ENCODE measurements at regions not wholly inside any gene's neighbourhood (a gene's known extent, or its start where the extent isn't known, plus 50 kb on each side); places are given as distances from the start of the nearest gene placed in this dataset.

GRCh38 chr10:3270577-3271316 is 98.2 kb upstream of the PITRM1 start:
- WGBS (ENCODE audit: extremely low coverage, insufficient coverage, low lambda C conversion rate), result no CpG with 5 or more reads among the region's 18 CpGs
- Histone ChIP-seq H3K18ac (ENCODE audit: low read length) (no peak overlapping the region), H3K4ac (ENCODE audit: low read depth, low read length) (no peak overlapping the region), H3K4me2 (ENCODE audit: low read length) (no peak overlapping the region), H3K4me3 (ENCODE audit: low read length) (no peak overlapping the region), H3K79me1 (ENCODE audit: low read length) (no peaks in the 10 kb centered on the region), H3K27me3 (ENCODE audit: insufficient read depth, low read length, poor library complexity) (no peaks in the 10 kb centered on the region), H2AK5ac (ENCODE audit: low read length) (no peak overlapping the region), H4K8ac (ENCODE audit: low read depth, low read length) (no peak overlapping the region), H4K5ac (ENCODE audit: low read length) (no peak overlapping the region), H2BK120ac (ENCODE audit: low read depth, low read length) (no peak overlapping the region), H3K36me3 (ENCODE audit: control insufficient read depth, insufficient read depth, low read length) (no peaks in the 10 kb centered on the region), H2BK15ac (replicated peaks; ENCODE audit: low read depth) (no peak overlapping the region), H2BK5ac (ENCODE audit: low read length) (no peak overlapping the region), H3K56ac (ENCODE audit: low read length) (no peak overlapping the region), H3K27ac (ENCODE audit: low read depth, low read length) (no peak overlapping the region), H3K23ac (ENCODE audit: low read length) (no peak overlapping the region), H3K9ac (ENCODE audit: low read length) (no peak overlapping the region), H3K4me1 (ENCODE audit: control insufficient read depth, low read depth, low read length) (peaks cover 7% of the 10 kb centered on the region), H3K79me2 (ENCODE audit: control insufficient read depth, insufficient read depth, low read length) (no peaks in the 10 kb centered on the region)
- no peak for DNase-seq

DNA sequence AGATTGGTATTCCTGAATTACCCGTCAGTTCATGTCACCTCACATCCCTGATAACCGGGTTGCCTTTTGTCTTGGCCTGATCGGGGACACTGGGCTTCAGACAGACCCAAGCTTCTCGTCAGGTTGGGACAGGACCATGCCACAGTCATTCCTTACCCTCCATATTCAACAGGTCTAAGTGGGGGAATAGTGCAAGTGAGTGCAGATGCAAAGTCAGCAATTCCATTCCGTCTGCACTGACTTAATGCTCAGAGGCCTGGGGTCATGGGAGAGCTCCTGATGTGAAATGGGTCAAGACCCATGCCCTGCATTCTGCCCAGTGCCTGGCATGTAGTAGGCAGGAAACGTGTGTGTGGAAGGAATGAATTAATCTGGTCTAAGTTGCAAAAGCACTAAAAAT is 95.4 kb upstream of the PITRM1 start:
- peaks cover 7% of the 10 kb centered on the region for H3K4me1 ChIP-seq (ENCODE audit: control insufficient read depth, low read depth, low read length)
- H3K9ac ChIP-seq (ENCODE audit: low read length), result no peak overlapping the region
- no CpG with 5 or more reads among the region's 6 CpGs for WGBS (ENCODE audit: extremely low coverage, insufficient coverage, low lambda C conversion rate)

GRCh38 chr10:3265088-3265487 is 92.5 kb upstream of the PITRM1 start:
- Histone ChIP-seq H2AK5ac (ENCODE audit: low read length) (no peak overlapping the region), H3K4ac (ENCODE audit: low read depth, low read length) (no peak overlapping the region)

More for the DNA sequence above, 95.4 kb upstream of the PITRM1 start:
- Histone ChIP-seq H3K79me1 (ENCODE audit: low read length) (no peaks in the 10 kb centered on the region), H3K36me3 (ENCODE audit: control insufficient read depth, insufficient read depth, low read length) (no peaks in the 10 kb centered on the region), H2AK5ac (ENCODE audit: low read length) (no peak overlapping the region), H3K4ac (ENCODE audit: low read depth, low read length) (no peak overlapping the region), H3K27ac (ENCODE audit: low read depth, low read length) (no peak overlapping the region), H4K5ac (ENCODE audit: low read length) (no peak overlapping the region), H3K79me2 (ENCODE audit: control insufficient read depth, insufficient read depth, low read length) (no peaks in the 10 kb centered on the region), H3K4me3 (ENCODE audit: low read length) (no peak overlapping the region), H3K23ac (ENCODE audit: low read length) (no peak overlapping the region), H3K18ac (ENCODE audit: low read length) (no peak overlapping the region), H2BK15ac (replicated peaks; ENCODE audit: low read depth) (no peak overlapping the region), H2BK5ac (ENCODE audit: low read length) (no peak overlapping the region), H3K27me3 (ENCODE audit: insufficient read depth, low read length, poor library complexity) (no peaks in the 10 kb centered on the region), H3K4me2 (ENCODE audit: low read length) (no peak overlapping the region), H3K56ac (ENCODE audit: low read length) (no peak overlapping the region), H2BK120ac (ENCODE audit: low read depth, low read length) (no peak overlapping the region), H4K8ac (ENCODE audit: low read depth, low read length) (no peak overlapping the region)
- no peak for DNase-seq

DNA sequence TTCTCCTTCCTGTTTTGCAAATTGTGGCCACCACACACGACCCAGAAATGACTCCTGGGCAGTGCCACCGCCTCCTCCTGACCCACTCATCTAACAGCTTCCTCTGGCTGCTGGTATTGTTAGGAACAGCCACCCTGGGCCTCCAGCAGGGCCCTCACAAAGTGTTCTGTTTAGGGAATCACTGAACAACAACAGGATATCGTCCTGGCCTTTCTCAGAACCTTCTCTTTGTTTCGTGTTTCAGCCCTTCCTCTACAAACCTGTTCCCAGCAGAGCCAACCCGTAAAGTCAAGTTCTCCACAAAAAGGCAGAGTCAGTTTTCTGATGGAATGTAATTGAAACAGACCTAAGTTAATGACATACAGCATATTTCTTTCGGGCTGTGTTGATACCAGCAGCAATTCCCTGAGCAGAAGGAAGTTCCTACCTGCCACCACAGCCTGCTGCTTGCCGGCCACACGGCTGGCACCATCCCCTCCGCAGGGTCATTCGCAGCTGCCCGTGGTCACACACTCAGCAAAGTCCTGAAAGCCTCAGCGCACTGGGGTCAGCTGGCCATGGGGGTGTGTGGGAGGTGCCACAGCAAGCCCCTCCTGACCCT is 91.7 kb upstream of the PITRM1 start:
- no peaks in the 10 kb centered on the region for H3K4me1 ChIP-seq (ENCODE audit: control insufficient read depth, low read depth, low read length)
- H3K4me2 ChIP-seq (ENCODE audit: low read length), result no peak overlapping the region
- H3K4ac ChIP-seq (ENCODE audit: low read depth, low read length), result no peak overlapping the region
- no peak overlapping the region for H2BK15ac ChIP-seq (replicated peaks; ENCODE audit: low read depth)
- no peak overlapping the region for H3K23ac ChIP-seq (ENCODE audit: low read length)
- no peaks in the 10 kb centered on the region for H3K79me2 ChIP-seq (ENCODE audit: control insufficient read depth, insufficient read depth, low read length)
- H3K79me1 ChIP-seq (ENCODE audit: low read length), result no peaks in the 10 kb centered on the region
- H3K27ac ChIP-seq (ENCODE audit: low read depth, low read length), result no peak overlapping the region
- no peak overlapping the region for H3K9ac ChIP-seq (ENCODE audit: low read length)
- H3K36me3 ChIP-seq (ENCODE audit: control insufficient read depth, insufficient read depth, low read length), result no peaks in the 10 kb centered on the region
- no CpG with 5 or more reads among the region's 12 CpGs for WGBS (ENCODE audit: extremely low coverage, insufficient coverage, low lambda C conversion rate)
- H3K4me3 ChIP-seq (ENCODE audit: low read length), result no peak overlapping the region
- H2AK5ac ChIP-seq (ENCODE audit: low read length), result no peak overlapping the region
- H2BK5ac ChIP-seq (ENCODE audit: low read length), result no peak overlapping the region
- H3K56ac ChIP-seq (ENCODE audit: low read length), result peak overlapping the region; percentile 68
- H4K5ac ChIP-seq (ENCODE audit: low read length), result no peak overlapping the region
- no peak for DNase-seq
- H4K8ac ChIP-seq (ENCODE audit: low read depth, low read length), result no peak overlapping the region
- no peak overlapping the region for H3K18ac ChIP-seq (ENCODE audit: low read length)
- no peaks in the 10 kb centered on the region for H3K27me3 ChIP-seq (ENCODE audit: insufficient read depth, low read length, poor library complexity)
- H2BK120ac ChIP-seq (ENCODE audit: low read depth, low read length), result no peak overlapping the region

More at GRCh38 chr10:3265088-3265487, 92.5 kb upstream of the PITRM1 start:
- Histone ChIP-seq H4K5ac (ENCODE audit: low read length) (no peak overlapping the region), H2BK5ac (ENCODE audit: low read length) (no peak overlapping the region), H3K36me3 (ENCODE audit: control insufficient read depth, insufficient read depth, low read length) (no peaks in the 10 kb centered on the region), H3K4me1 (ENCODE audit: control insufficient read depth, low read depth, low read length) (no peaks in the 10 kb centered on the region), H3K9ac (ENCODE audit: low read length) (no peak overlapping the region), H2BK120ac (ENCODE audit: low read depth, low read length) (no peak overlapping the region), H3K4me2 (ENCODE audit: low read length) (no peak overlapping the region), H3K27me3 (ENCODE audit: insufficient read depth, low read length, poor library complexity) (no peaks in the 10 kb centered on the region), H3K27ac (ENCODE audit: low read depth, low read length) (no peak overlapping the region), H3K79me1 (ENCODE audit: low read length) (no peaks in the 10 kb centered on the region), H3K79me2 (ENCODE audit: control insufficient read depth, insufficient read depth, low read length) (no peaks in the 10 kb centered on the region), H3K18ac (ENCODE audit: low read length) (no peak overlapping the region), H3K56ac (ENCODE audit: low read length) (no peak overlapping the region), H2BK15ac (replicated peaks; ENCODE audit: low read depth) (no peak overlapping the region), H3K4me3 (ENCODE audit: low read length) (no peak overlapping the region), H4K8ac (ENCODE audit: low read depth, low read length) (no peak overlapping the region), H3K23ac (ENCODE audit: low read length) (no peak overlapping the region)
- no CpG with 5 or more reads among the region's 4 CpGs for WGBS (ENCODE audit: extremely low coverage, insufficient coverage, low lambda C conversion rate)
- peak; percentile 44 for DNase-seq

DNA sequence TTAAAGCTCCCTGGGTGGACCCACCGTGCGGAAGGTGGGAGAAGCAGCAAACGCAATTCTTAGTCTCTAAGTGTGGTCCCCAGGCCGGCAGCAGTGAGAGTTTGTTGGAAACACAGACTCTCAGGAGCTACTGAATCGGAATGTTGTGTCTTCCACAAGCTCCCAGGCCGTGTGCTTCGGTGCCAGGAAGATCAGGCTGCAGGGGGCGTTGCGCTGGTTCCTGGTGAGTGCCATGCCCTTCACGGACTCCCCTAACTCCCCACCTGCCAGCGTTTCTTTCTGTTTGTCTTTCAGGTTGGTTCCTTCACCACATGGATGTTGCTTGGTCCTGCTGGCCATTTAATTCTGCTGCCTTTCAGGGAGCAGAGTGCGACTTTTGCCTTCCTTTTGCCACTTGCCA is 91.2 kb upstream of the PITRM1 start:
- Histone ChIP-seq H2BK15ac (replicated peaks; ENCODE audit: low read depth) (no peak overlapping the region), H3K9ac (ENCODE audit: low read length) (no peak overlapping the region), H2BK5ac (ENCODE audit: low read length) (no peak overlapping the region), H3K79me2 (ENCODE audit: control insufficient read depth, insufficient read depth, low read length) (no peaks in the 10 kb centered on the region), H3K23ac (ENCODE audit: low read length) (no peak overlapping the region), H3K4me1 (ENCODE audit: control insufficient read depth, low read depth, low read length) (no peaks in the 10 kb centered on the region), H4K5ac (ENCODE audit: low read length) (no peak overlapping the region), H3K4me2 (ENCODE audit: low read length) (no peak overlapping the region), H4K8ac (ENCODE audit: low read depth, low read length) (no peak overlapping the region), H3K4me3 (ENCODE audit: low read length) (no peak overlapping the region), H3K36me3 (ENCODE audit: control insufficient read depth, insufficient read depth, low read length) (no peaks in the 10 kb centered on the region), H2BK120ac (ENCODE audit: low read depth, low read length) (no peak overlapping the region), H2AK5ac (ENCODE audit: low read length) (no peak overlapping the region), H3K18ac (ENCODE audit: low read length) (no peak overlapping the region), H3K56ac (ENCODE audit: low read length) (no peak overlapping the region), H3K27ac (ENCODE audit: low read depth, low read length) (no peak overlapping the region), H3K4ac (ENCODE audit: low read depth, low read length) (no peak overlapping the region), H3K27me3 (ENCODE audit: insufficient read depth, low read length, poor library complexity) (no peaks in the 10 kb centered on the region), H3K79me1 (ENCODE audit: low read length) (no peaks in the 10 kb centered on the region)
- no CpG with 5 or more reads among the region's 12 CpGs for WGBS (ENCODE audit: extremely low coverage, insufficient coverage, low lambda C conversion rate)
- DNase-seq, result no peak

Measured in mesendoderm (in vitro differentiated cells).